H1 (cell line): ENCODE measurements at regions not wholly inside any gene's neighbourhood (a gene's known extent, or its start where the extent isn't known, plus 50 kb on each side); places are given as distances from the start of the nearest gene placed in this dataset.

ENCODE experiments used
- ATF3 ChIP-seq: IDR thresholded peaks from 2 replicates; pipeline ENCODE4 v1.6.1; 2011; ENCODE audit warnings: low read depth, mild to moderate bottlenecking, low read length; ENCODE audit not compliant: insufficient read depth
- CEBPB ChIP-seq: IDR thresholded peaks from 2 replicates; pipeline ENCODE4 v1.6.1; 2012; ENCODE audit warnings: low read depth, low read length
- CTCF ChIP-seq, 3 experiments: IDR thresholded peaks; 1 replicate in 2 of 3; 2 replicates in 1 of 3; pipeline versions ENCODE4 v1.5.1 to v1.6.1; 2011; ENCODE audit warnings: low read length in 3 of 3, mild to moderate bottlenecking in 3 of 3, inconsistent platforms in 2 of 3, low read depth in 1 of 3, moderate library complexity in 1 of 3; ENCODE audit not compliant: insufficient read depth in 1 of 3; ENCODE audit errors: control extremely low read depth in 1 of 3
- EZH2 ChIP-seq: fragments of 200-600 bp; sonication (generic); IDR thresholded peaks from 2 replicates; pipeline ENCODE4 v1.7.1; 2012; ENCODE audit warnings: low read depth, mild to moderate bottlenecking, moderate library complexity, low read length, inconsistent platforms; ENCODE audit not compliant: severe bottlenecking
- MAFK ChIP-seq: IDR thresholded peaks from 2 replicates; pipeline ENCODE4 v1.6.1; 2012; ENCODE audit warnings: low read depth, mild to moderate bottlenecking, improper control_type of control experiment, low read length
- POLR2A ChIP-seq, 2 experiments: IDR thresholded peaks; 1 replicate in 1 of 2; 2 replicates in 1 of 2; pipeline ENCODE4 v1.6.1; 2011; ENCODE audit warnings: low read depth in 2 of 2, low read length in 2 of 2, mild to moderate bottlenecking in 2 of 2; ENCODE audit errors: control extremely low read depth in 1 of 2
- POLR2AphosphoS5 ChIP-seq: IDR thresholded peaks from 2 replicates; pipeline ENCODE4 v1.6.1; 2011; ENCODE audit warnings: low read depth, low read length
- RAD21 ChIP-seq, 2 experiments: IDR thresholded peaks in 1 of 2; conservative IDR thresholded peaks in 1 of 2; 2 replicates each; pipeline ENCODE4 v1.6.1; 2011; ENCODE audit warnings: low read depth in 2 of 2, low read length in 2 of 2, improper control_type of control experiment in 1 of 2, inconsistent platforms in 1 of 2, mild to moderate bottlenecking in 1 of 2, moderate library complexity in 1 of 2
- SIN3A ChIP-seq, 2 experiments: IDR thresholded peaks in 1 of 2; conservative IDR thresholded peaks in 1 of 2; 2 replicates each; pipeline ENCODE4 v1.6.1; 2011 to 2012; ENCODE audit warnings: low read length in 2 of 2, improper control_type of control experiment in 1 of 2, low read depth in 1 of 2, mild to moderate bottlenecking in 1 of 2
- SIRT6 ChIP-seq: IDR thresholded peaks from one replicate; pipeline ENCODE4 v1.7.1; 2012; ENCODE audit warnings: low read length, inconsistent platforms
- SRF ChIP-seq: IDR thresholded peaks from 2 replicates; pipeline ENCODE4 v1.6.1; 2011; ENCODE audit warnings: mild to moderate bottlenecking, low read depth, low read length, moderate library complexity
- TAF1 ChIP-seq: IDR thresholded peaks from 2 replicates; pipeline ENCODE4 v1.6.1; 2011; ENCODE audit warnings: mild to moderate bottlenecking, low read depth, low read length
- USF2 ChIP-seq: IDR thresholded peaks from 2 replicates; pipeline ENCODE4 v1.6.1; 2011; ENCODE audit warnings: low read length, improper control_type of control experiment
- ZNF274 ChIP-seq: IDR thresholded peaks from 2 replicates; pipeline ENCODE4 v1.7.0; 2012; ENCODE audit warnings: low read length, borderline replicate concordance; ENCODE audit errors: extremely low read depth

- TF ChIP-seq EZH2: no peak
- no peak for TF ChIP-seq CTCF (IDR thresholded peaks at IDR 0.05; ENCODE audit: control extremely low read depth in 1 of 3, insufficient read depth in 1 of 3, low read depth in 1 of 3, low read length in 3 of 3)
- TF ChIP-seq SRF: no peak
- no peak for TF ChIP-seq MAFK
- TF ChIP-seq USF2: no peak
- TF ChIP-seq POLR2A (IDR thresholded peaks at IDR 0.05; ENCODE audit: control extremely low read depth in 1 of 2, low read depth in 2 of 2, low read length in 2 of 2): no peak
- TF ChIP-seq POLR2AphosphoS5: no peak
- no peak for TF ChIP-seq TAF1
- no peak for TF ChIP-seq RAD21 (IDR thresholded peaks at IDR 0.05 in 1 of 2, conservative IDR thresholded peaks at IDR 0.05 in 1 of 2; ENCODE audit: low read depth in 2 of 2, low read length in 2 of 2)
- TF ChIP-seq ATF3: no peak
- no peak for TF ChIP-seq ZNF274
- no peak for TF ChIP-seq CEBPB
- TF ChIP-seq SIRT6: no peak
- TF ChIP-seq SIN3A (conservative IDR thresholded peaks at IDR 0.05 in 1 of 2, IDR thresholded peaks at IDR 0.05 in 1 of 2; ENCODE audit: low read depth in 1 of 2, low read length in 2 of 2): no peak
Measured at GRCh38 chr7:159271781-159272180, 127.1 kb upstream of the VIPR2 start.
